Duodenal mucosa (tissue), 2 donors: ENCODE measurements at regions not wholly inside any gene's neighbourhood (a gene's known extent, or its start where the extent isn't known, plus 50 kb on each side); places are given as distances from the start of the nearest gene placed in this dataset.

Source experiments
- H3K27ac ChIP-seq: one replicate; pipeline ENCODE4 v1.7.0; 2013; ENCODE audit warnings: low read depth, low read length
- H3K27me3 ChIP-seq, 2 donors: one replicate each; pipeline ENCODE4 v1.7.0; 2013; ENCODE audit warnings: low read length in 2 of 2, control low read depth in 1 of 2; ENCODE audit not compliant: insufficient read depth in 2 of 2, control insufficient read depth in 1 of 2
- H3K36me3 ChIP-seq, 2 donors: one replicate each; pipeline ENCODE4 v1.7.0; 2013; ENCODE audit warnings: low read length in 2 of 2, control low read depth in 1 of 2; ENCODE audit not compliant: insufficient read depth in 2 of 2, control insufficient read depth in 1 of 2
- H3K4me1 ChIP-seq, 2 donors: one replicate each; pipeline ENCODE4 v1.7.0; 2013; ENCODE audit warnings: low read length in 2 of 2, control low read depth in 1 of 2; ENCODE audit not compliant: insufficient read depth in 2 of 2, control insufficient read depth in 1 of 2
- H3K4me3 ChIP-seq, 2 donors: one replicate each; pipeline ENCODE4 v1.7.0; 2013; ENCODE audit warnings: low read length in 2 of 2, low read depth in 1 of 2
- H3K9ac ChIP-seq, 2 donors: one replicate each; pipeline ENCODE4 v1.7.0; 2013; ENCODE audit warnings: low read length in 2 of 2, low read depth in 1 of 2
- H3K9me3 ChIP-seq, 2 donors: one replicate each; pipeline ENCODE4 v1.7.0; 2013; ENCODE audit warnings: low read length in 2 of 2, control low read depth in 1 of 2; ENCODE audit not compliant: control insufficient read depth in 1 of 2

- Histone ChIP-seq H3K27ac (no peak overlapping the region), H3K4me3 (no peak overlapping the region), H3K27me3 (no peaks in the 10 kb centered on the region), H3K9ac (no peak overlapping the region), H3K9me3 (no peaks in the 10 kb centered on the region), H3K4me1 (peaks cover 7 to 22% of the 10 kb centered on the region in 2 donors), H3K36me3 (no peaks in the 10 kb centered on the region)
These were observed 50.4 kb upstream of the NEO1 start for GRCh38 chr15:73001840-73002239.

- Histone ChIP-seq H3K4me1 (peaks cover 10 to 27% of the 10 kb centered on the region in 2 donors), H3K27ac (no peak overlapping the region), H3K4me3 (no peak overlapping the region), H3K9me3 (no peaks in the 10 kb centered on the region), H3K27me3 (no peaks in the 10 kb centered on the region), H3K9ac (no peak overlapping the region), H3K36me3 (no peaks in the 10 kb centered on the region)
These were observed 52.0 kb upstream of the NEO1 start for GRCh38 chr15:73000293-73000692.

GRCh38 chr15:72999586-72999985, 52.7 kb upstream of the NEO1 start:
- H3K36me3 ChIP-seq: no peaks in the 10 kb centered on the region
- H3K4me3 ChIP-seq: no peak overlapping the region
- H3K4me1 ChIP-seq: peaks cover 12 to 33% of the 10 kb centered on the region in 2 donors
- H3K9ac ChIP-seq: no peak overlapping the region
- H3K27me3 ChIP-seq: no peaks in the 10 kb centered on the region
- no peak overlapping the region for H3K27ac ChIP-seq
- no peaks in the 10 kb centered on the region for H3K9me3 ChIP-seq

- Histone ChIP-seq H3K9ac (no peak overlapping the region), H3K36me3 (no peaks in the 10 kb centered on the region), H3K27me3 (no peaks in the 10 kb centered on the region), H3K4me1 (peaks cover 12 to 33% of the 10 kb centered on the region in 2 donors), H3K9me3 (no peaks in the 10 kb centered on the region), H3K27ac (no peak overlapping the region), H3K4me3 (no peak overlapping the region)
These were observed 53.4 kb upstream of the NEO1 start for GRCh38 chr15:72998681-72999466.

GRCh38 chr15:72998226-72998625, 54.0 kb upstream of the NEO1 start:
- Histone ChIP-seq H3K36me3 (no peaks in the 10 kb centered on the region), H3K4me1 (peaks cover 12 to 34% of the 10 kb centered on the region in 2 donors), H3K27me3 (no peaks in the 10 kb centered on the region), H3K27ac (no peak overlapping the region), H3K9me3 (no peaks in the 10 kb centered on the region), H3K4me3 (no peak overlapping the region), H3K9ac (no peak overlapping the region)

GRCh38 chr15:72995849-72996248, 56.4 kb upstream of the NEO1 start:
- Histone ChIP-seq H3K9ac (no peak overlapping the region), H3K4me1 (peaks cover 12 to 36% of the 10 kb centered on the region in 2 donors), H3K27me3 (no peaks in the 10 kb centered on the region), H3K9me3 (no peaks in the 10 kb centered on the region), H3K27ac (no peak overlapping the region), H3K36me3 (no peaks in the 10 kb centered on the region), H3K4me3 (no peak overlapping the region)

GRCh38 chr15:72994534-72995177, 57.6 kb upstream of the NEO1 start:
- Histone ChIP-seq H3K4me1 (peaks cover 12 to 31% of the 10 kb centered on the region in 2 donors), H3K27me3 (no peaks in the 10 kb centered on the region), H3K36me3 (no peaks in the 10 kb centered on the region), H3K4me3 (no peak overlapping the region), H3K9me3 (no peaks in the 10 kb centered on the region), H3K9ac (no peak overlapping the region), H3K27ac (no peak overlapping the region)

GRCh38 chr15:72992841-72993252, 59.4 kb upstream of the NEO1 start:
- Histone ChIP-seq H3K27me3 (no peaks in the 10 kb centered on the region), H3K27ac (no peak overlapping the region), H3K9ac (no peak overlapping the region), H3K4me3 (no peak overlapping the region), H3K4me1 (peaks cover 5 to 14% of the 10 kb centered on the region in 2 donors), H3K36me3 (no peaks in the 10 kb centered on the region), H3K9me3 (no peaks in the 10 kb centered on the region)

- Histone ChIP-seq H3K9ac (no peak overlapping the region), H3K9me3 (no peaks in the 10 kb centered on the region), H3K4me3 (no peak overlapping the region), H3K4me1 (peaks cover 5 to 14% of the 10 kb centered on the region in 2 donors), H3K36me3 (no peaks in the 10 kb centered on the region), H3K27ac (no peak overlapping the region), H3K27me3 (no peaks in the 10 kb centered on the region)
These were observed 61.2 kb upstream of the NEO1 start for GRCh38 chr15:72991026-72991425.

GRCh38 chr15:72983801-72984545, 68.3 kb upstream of the NEO1 start:
- H3K4me1 ChIP-seq: no peaks in the 10 kb centered on the region
- H3K4me3 ChIP-seq: no peak overlapping the region
- H3K27me3 ChIP-seq: no peaks in the 10 kb centered on the region
- no peaks in the 10 kb centered on the region for H3K36me3 ChIP-seq
- H3K9ac ChIP-seq: no peak overlapping the region
- no peaks in the 10 kb centered on the region for H3K9me3 ChIP-seq
- no peak overlapping the region for H3K27ac ChIP-seq
